Heart right ventricle (tissue), 16 donors: ENCODE measurements at regions not wholly inside any gene's neighbourhood (a gene's known extent, or its start where the extent isn't known, plus 50 kb on each side); places are given as distances from the start of the nearest gene placed in this dataset.

Source experiments
- ATAC-seq, 8 donors: fragments of 200-7000 bp; cut with Tn5 transposase; one replicate each; pipeline ENCODE4 v1.9.1; 2020; ENCODE audit warnings: mild to moderate bottlenecking in 8 of 8, moderate library complexity in 8 of 8, moderate number of reproducible peaks in 1 of 8
- DNase-seq, 2 donors: peaks; one replicate each; pipeline ENCODE4 v3.0.0-alpha.2; 2020
- H3K27ac ChIP-seq, 10 donors: fragments of 200-600 bp; sonication (generic) in 2 of 10; one replicate each; pipeline versions ENCODE4 v1.5.0 to v1.8.0; 2020 to 2022; ENCODE audit warnings: mild to moderate bottlenecking in 3 of 10
- H3K27me3 ChIP-seq, 7 donors: fragments of 200-600 bp; one replicate each; pipeline ENCODE4 v1.8.0; 2021 to 2022; ENCODE audit warnings: mild to moderate bottlenecking in 2 of 7
- H3K36me3 ChIP-seq, 9 donors: fragments of 200-600 bp; sonication (generic) in 1 of 9; one replicate each; pipeline versions ENCODE4 v1.5.0 to v1.8.0; 2020 to 2022; ENCODE audit warnings: mild to moderate bottlenecking in 2 of 9
- H3K4me1 ChIP-seq, 9 donors: fragments of 200-600 bp; sonication (generic) in 1 of 9; one replicate each; pipeline versions ENCODE4 v1.5.0 to v1.8.0; 2020 to 2022; ENCODE audit warnings: mild to moderate bottlenecking in 4 of 9
- H3K4me3 ChIP-seq, 10 donors: fragments of 200-600 bp; sonication (generic) in 2 of 10; one replicate each; pipeline versions ENCODE4 v1.5.0 to v1.8.0; 2020 to 2022; ENCODE audit warnings: mild to moderate bottlenecking in 7 of 10, moderate library complexity in 2 of 10
- H3K9me3 ChIP-seq, 11 donors: fragments of 200-600 bp in 10 of 11; sonication (generic) in 2 of 11; one replicate each; pipeline versions ENCODE4 v1.5.0 to v1.8.0; 2013 to 2022; ENCODE audit warnings: mild to moderate bottlenecking in 2 of 11, control low read depth in 1 of 11, moderate library complexity in 1 of 11
- CTCF ChIP-seq, 9 donors: fragments of 200-600 bp; sonication (generic) in 2 of 9; IDR thresholded peaks; one replicate each; pipeline versions ENCODE4 v1.5.0 to v1.8.0; 2021 to 2022; ENCODE audit warnings: antibody characterized with exemption in 9 of 9, mild to moderate bottlenecking in 5 of 9, moderate library complexity in 1 of 9
- WGBS, 2 donors: extraction: QIAGEN DNeasy Blood & Tissue Kit; methylation state at CpG; one replicate each; pipeline ENCODE4 v1.1.7; 2013; ENCODE audit warnings: inconsistent platforms in 1 of 2; 5-methylcytosine and 5-hydroxymethylcytosine counted together
- intact Hi-C, 10 donors: fragments of 100-400 bp; cut with DNase I; formaldehyde crosslinking; loops; one replicate each; pipeline versions ENCODE4 v1.11.1 to v1.14.2; 2022
- donor health status: Arrhythmogenic right ventricular cardiomyopathy.
- donor health status: ischemic (EF 13 %, LVEDD 7.1; RV severe dilation, severe dysfunction).
- donor health status: healthy with polysubstance abuse.
- donor health status: DM: no; HTN: yes; CAD: no.
- donor health status: DM: no; HTN: no; CAD: no.
- donor health status: ischemic (EF 25% LVEDD 6.9; RV normal size, moderate dysfunction).
- donor health status: ischemic (EF 25% LVEDD 5.7; RV mildly dilated, moderate dysfunction).
- donor health status: healthy.
- donor health status: DM: yes; HTN: yes; CAD: no.
- donor health status: Ischemic cardiomyopathy.
- donor health status: ischemic (EF 35%, LVEDD 5.7; RV mildly dilated, moderate dysfunction).
- donor health status: nonischemic (EF 11% LVEDD 7.7; RV severe dilation, severe dysfunction).
- donor health status: DM: yes; HTN: yes; CAD: no.
- donor health status: PGD.
- donor health status: ischemic (EF 29% LVEDD 5.4; RV normal size, mild dysfunction).
- donor health status: nonischemic (EF 23%, LVEDD 6.1; RV moderate dilation, normal function).

DNA sequence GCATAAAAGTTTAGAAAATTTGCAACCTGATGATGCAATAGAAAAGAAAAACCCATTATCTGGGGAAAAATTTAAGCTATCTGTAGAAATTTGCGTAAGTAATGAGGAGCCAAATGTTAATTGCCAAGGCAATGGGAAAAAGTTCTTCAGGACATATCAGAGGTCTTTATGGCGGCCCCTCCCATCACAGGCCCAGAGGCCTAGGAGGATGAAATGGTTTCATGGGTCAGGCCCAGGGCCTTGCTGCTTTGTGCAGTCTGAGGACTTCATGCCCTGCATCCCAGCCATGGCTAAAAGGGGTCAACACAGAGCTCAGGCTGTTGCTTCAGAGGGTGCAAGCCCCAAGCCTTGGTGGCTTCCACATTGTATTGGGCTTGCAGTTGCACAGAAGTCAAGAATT lies 582.8 kb downstream of the COL12A1 start:
- Histone ChIP-seq H3K9me3 (peaks cover 0 to 20% (median 0%) of the 10 kb centered on the region in 11 donors), H3K27ac (no peak overlapping the region), H3K4me1 (no peaks in the 10 kb centered on the region), H3K36me3 (no peaks in the 10 kb centered on the region), H3K27me3 (no peaks in the 10 kb centered on the region), H3K4me3 (no peak overlapping the region)
- DNase-seq, result no peak
- WGBS, 2 donors, result 42 to 46% methylated on average over 2 of the region's 2 CpGs
- intact Hi-C loops, result no loop called here
- no peak for ATAC-seq
- no peak for TF ChIP-seq CTCF (IDR thresholded peaks at IDR 0.05)

- Histone ChIP-seq H3K9me3 (peaks cover 0 to 8% (median 0%) of the 10 kb centered on the region in 11 donors), H3K27ac (no peak overlapping the region), H3K27me3 (no peaks in the 10 kb centered on the region), H3K36me3 (no peaks in the 10 kb centered on the region), H3K4me3 (no peak overlapping the region), H3K4me1 (peaks cover 0 to 16% (median 0%) of the 10 kb centered on the region in 9 donors)
- ATAC-seq (no peak), DNase-seq (no peak)
- intact Hi-C loops, result no loop called here
- no peak for TF ChIP-seq CTCF (IDR thresholded peaks at IDR 0.05)
Measured at GRCh38 chr6:74611220-74611619, 594.6 kb downstream of the COL12A1 start.

DNA sequence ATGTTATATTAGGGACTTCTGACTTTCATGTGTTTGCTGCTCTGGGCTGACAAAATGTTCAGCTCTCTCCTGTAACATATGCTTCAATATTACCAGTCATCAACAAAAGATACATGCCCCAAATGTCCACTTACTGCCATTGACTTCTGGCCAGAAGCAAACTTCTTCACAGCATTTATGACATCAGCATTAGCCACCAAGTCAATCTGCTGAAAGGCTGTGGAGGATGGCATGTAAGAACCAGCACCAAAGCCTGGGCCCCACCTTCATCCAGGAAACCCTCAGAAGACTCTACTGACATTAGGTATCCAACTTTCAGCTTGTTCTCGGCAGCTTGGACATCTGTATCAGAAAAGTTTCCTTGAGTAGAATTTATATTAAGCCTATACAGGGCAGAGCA lies 595.5 kb downstream of the COL12A1 start:
- WGBS, 2 donors, result 84 to 94% methylated on average over 1 of the region's 1 CpG
- DNase-seq (no peak), ATAC-seq (no peak)
- Histone ChIP-seq H3K4me3 (no peak overlapping the region), H3K36me3 (no peaks in the 10 kb centered on the region), H3K27me3 (no peaks in the 10 kb centered on the region), H3K27ac (no peak overlapping the region), H3K9me3 (no peaks in the 10 kb centered on the region), H3K4me1 (peaks cover 0 to 19% (median 0%) of the 10 kb centered on the region in 9 donors)
- intact Hi-C loops, result no loop called here
- no peak for TF ChIP-seq CTCF (IDR thresholded peaks at IDR 0.05)

DNA sequence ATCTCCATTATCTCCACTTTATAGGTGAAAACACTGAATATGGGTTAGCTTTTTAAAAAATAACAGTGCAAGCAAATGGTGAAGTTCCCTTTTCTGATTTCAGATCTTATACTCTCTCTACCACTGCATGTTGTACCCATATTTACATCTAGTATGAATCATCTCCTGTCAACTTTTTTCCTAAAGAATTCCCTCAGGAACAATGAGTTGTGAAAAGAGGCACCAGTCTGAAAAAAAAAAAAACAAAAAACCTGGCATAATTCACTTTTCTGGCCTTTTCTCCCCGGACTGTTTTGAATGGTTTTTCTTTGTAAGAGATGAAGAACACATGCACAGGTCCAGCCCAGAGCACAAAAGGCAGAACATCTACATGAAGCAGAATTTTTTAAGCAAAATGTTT lies 596.0 kb downstream of the COL12A1 start:
- Histone ChIP-seq H3K36me3 (no peaks in the 10 kb centered on the region), H3K4me1 (peaks cover 0 to 19% (median 0%) of the 10 kb centered on the region in 9 donors), H3K4me3 (no peak overlapping the region), H3K27ac (no peak overlapping the region), H3K27me3 (no peaks in the 10 kb centered on the region), H3K9me3 (no peaks in the 10 kb centered on the region)
- DNase-seq, result no peak
- TF ChIP-seq CTCF (IDR thresholded peaks at IDR 0.05), result no peak
- intact Hi-C loops, result no loop called here
- ATAC-seq, result no peak
- WGBS, 2 donors, result 60 to 68% methylated on average over 1 of the region's 1 CpG

DNA sequence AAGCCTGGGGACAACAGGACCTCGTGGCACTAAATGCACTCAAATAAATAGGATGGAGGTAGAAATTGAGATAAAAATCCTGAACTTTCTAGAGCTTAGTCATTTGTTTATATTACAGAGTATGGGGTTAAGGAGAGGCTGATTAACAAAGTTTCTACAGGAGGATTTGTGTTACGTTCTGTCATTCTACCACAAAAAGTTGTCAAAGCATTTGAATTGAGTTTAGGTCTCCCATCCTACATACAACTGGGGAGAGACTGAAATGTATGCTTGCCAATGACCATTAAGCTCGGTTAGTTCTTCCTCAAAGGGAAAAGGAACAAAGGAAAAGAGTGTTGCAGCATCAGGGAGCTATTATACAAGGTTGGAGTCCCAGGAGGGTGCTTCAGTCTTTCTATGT lies 597.9 kb downstream of the COL12A1 start:
- Histone ChIP-seq H3K36me3 (no peaks in the 10 kb centered on the region), H3K4me3 (no peak overlapping the region), H3K27ac (no peak overlapping the region), H3K27me3 (no peaks in the 10 kb centered on the region), H3K9me3 (no peaks in the 10 kb centered on the region), H3K4me1 (peaks cover 0 to 19% (median 0%) of the 10 kb centered on the region in 9 donors)
- intact Hi-C loops, result no loop called here
- no peak for DNase-seq
- TF ChIP-seq CTCF (IDR thresholded peaks at IDR 0.05), result no peak
- ATAC-seq, result no peak
- 62 to 65% methylated on average over 3 of the region's 3 CpGs for WGBS, 2 donors
